IPS-18a (cell line): ENCODE measurements at regions not wholly inside any gene's neighbourhood (a gene's known extent, or its start where the extent isn't known, plus 50 kb on each side); places are given as distances from the start of the nearest gene placed in this dataset.

Experiments
- H3K27ac ChIP-seq: one replicate; pipeline ENCODE4 v1.5.1; 2013; ENCODE audit warnings: low read length
- H3K27me3 ChIP-seq: one replicate; pipeline ENCODE4 v1.6.1; 2013; ENCODE audit warnings: mild to moderate bottlenecking, low read length; ENCODE audit not compliant: control insufficient read depth, insufficient read depth
- H3K36me3 ChIP-seq: one replicate; pipeline ENCODE4 v1.6.1; 2013; ENCODE audit warnings: low read depth, low read length; ENCODE audit not compliant: control insufficient read depth
- H3K4me1 ChIP-seq: one replicate; pipeline ENCODE4 v1.6.1; 2013; ENCODE audit warnings: low read depth, low read length; ENCODE audit not compliant: control insufficient read depth
- H3K4me3 ChIP-seq: one replicate; pipeline ENCODE4 v1.5.1; 2013; ENCODE audit warnings: low read length
- H3K9ac ChIP-seq: one replicate; pipeline ENCODE4 v1.6.1; 2013; ENCODE audit warnings: mild to moderate bottlenecking, low read length, moderate library complexity
- H3K9me3 ChIP-seq: one replicate; pipeline ENCODE4 v1.6.1; 2013; ENCODE audit warnings: low read depth, low read length; ENCODE audit not compliant: control insufficient read depth

GRCh38 chr2:103959174-103960128 is 894.5 kb upstream of the POU3F3 start:
- Histone ChIP-seq H3K4me3 (no peak overlapping the region), H3K9me3 (no peaks in the 10 kb centered on the region), H3K36me3 (no peaks in the 10 kb centered on the region), H3K9ac (no peak overlapping the region), H3K4me1 (no peaks in the 10 kb centered on the region), H3K27me3 (no peaks in the 10 kb centered on the region), H3K27ac (no peak overlapping the region)

GRCh38 chr2:103960129-103960513 is 893.8 kb upstream of the POU3F3 start:
- Histone ChIP-seq H3K4me3 (no peak overlapping the region), H3K27me3 (no peaks in the 10 kb centered on the region), H3K27ac (no peak overlapping the region), H3K9ac (no peak overlapping the region), H3K4me1 (no peaks in the 10 kb centered on the region), H3K9me3 (no peaks in the 10 kb centered on the region), H3K36me3 (no peaks in the 10 kb centered on the region)

DNA sequence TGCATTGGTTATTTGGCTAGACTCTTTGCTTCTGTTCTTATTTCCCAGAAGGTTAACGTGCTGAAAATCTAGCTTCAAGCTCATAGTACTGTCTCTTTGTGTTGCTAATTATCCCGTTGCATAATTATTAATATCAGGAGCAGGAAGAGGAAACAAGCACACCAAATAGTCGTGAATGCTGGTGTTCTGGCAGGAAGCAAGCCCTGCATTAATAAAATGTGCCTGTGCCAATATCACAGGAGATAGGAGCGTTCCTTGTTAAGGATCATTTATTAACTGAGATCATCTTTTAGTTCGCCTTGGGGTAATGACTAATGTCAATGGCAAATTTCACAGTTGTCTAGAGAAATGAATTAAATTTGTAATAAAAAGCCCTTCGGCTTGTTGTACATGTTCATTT is 893.0 kb upstream of the POU3F3 start:
- no peaks in the 10 kb centered on the region for H3K4me1 ChIP-seq
- H3K9ac ChIP-seq, result no peak overlapping the region
- no peaks in the 10 kb centered on the region for H3K36me3 ChIP-seq
- H3K27me3 ChIP-seq, result no peaks in the 10 kb centered on the region
- H3K4me3 ChIP-seq, result no peak overlapping the region
- no peak overlapping the region for H3K27ac ChIP-seq
- no peaks in the 10 kb centered on the region for H3K9me3 ChIP-seq

DNA sequence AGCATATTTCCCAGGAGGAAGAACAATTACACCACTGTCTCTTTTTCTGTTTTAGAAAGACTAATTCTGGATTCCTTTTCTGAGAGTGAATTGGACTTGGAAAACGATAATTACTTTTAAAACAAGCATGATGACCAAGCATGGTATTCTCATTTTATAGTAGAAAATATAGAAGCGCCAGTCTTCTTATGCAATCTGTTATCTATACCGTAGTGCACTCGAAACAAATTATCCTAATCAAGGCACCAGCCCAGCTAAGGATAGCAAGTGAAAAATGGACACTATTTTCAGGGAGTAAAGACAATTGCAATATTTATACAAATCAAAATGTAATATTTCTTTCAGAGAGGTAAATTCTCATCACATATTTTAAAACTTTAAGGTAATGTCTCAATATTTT is 892.1 kb upstream of the POU3F3 start:
- no peaks in the 10 kb centered on the region for H3K9me3 ChIP-seq
- no peak overlapping the region for H3K27ac ChIP-seq
- H3K36me3 ChIP-seq, result no peaks in the 10 kb centered on the region
- no peaks in the 10 kb centered on the region for H3K4me1 ChIP-seq
- H3K27me3 ChIP-seq, result no peaks in the 10 kb centered on the region
- no peak overlapping the region for H3K4me3 ChIP-seq
- no peak overlapping the region for H3K9ac ChIP-seq

- no peak overlapping the region for H3K4me3 ChIP-seq
- H3K9ac ChIP-seq, result no peak overlapping the region
- no peaks in the 10 kb centered on the region for H3K4me1 ChIP-seq
- H3K27me3 ChIP-seq, result no peaks in the 10 kb centered on the region
- no peak overlapping the region for H3K27ac ChIP-seq
- no peaks in the 10 kb centered on the region for H3K36me3 ChIP-seq
- no peaks in the 10 kb centered on the region for H3K9me3 ChIP-seq
Measured at GRCh38 chr2:103962670-103963069, 891.2 kb upstream of the POU3F3 start.

DNA sequence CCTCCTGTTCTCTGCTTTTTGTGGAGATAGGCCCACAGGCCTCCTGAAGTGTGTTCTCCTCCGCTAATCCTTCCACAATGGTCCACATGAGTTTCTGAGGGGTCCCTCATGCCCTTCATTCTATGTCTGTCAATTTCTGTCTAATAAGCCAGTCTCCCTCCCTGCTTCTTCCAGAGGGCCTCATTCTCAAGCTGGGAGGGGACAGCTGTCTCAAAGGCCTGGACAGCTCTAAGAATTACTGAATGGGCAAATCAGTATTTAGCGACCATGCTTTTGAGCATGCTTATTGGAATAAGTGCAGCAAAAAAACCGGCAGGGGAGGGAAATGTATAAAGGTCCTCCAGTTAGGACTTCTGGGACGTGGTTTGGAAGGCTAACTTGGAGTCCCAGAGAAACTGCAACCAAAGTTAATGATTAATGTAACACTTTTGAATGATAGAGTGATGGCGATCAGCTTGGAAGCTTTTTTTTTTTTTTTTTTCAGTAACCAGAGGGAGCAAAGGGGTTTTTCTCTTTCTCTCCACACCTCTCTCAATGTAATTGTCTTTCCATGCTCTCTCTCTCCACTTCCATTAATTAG is 890.7 kb upstream of the POU3F3 start:
- Histone ChIP-seq H3K4me1 (no peaks in the 10 kb centered on the region), H3K9me3 (no peaks in the 10 kb centered on the region)

GRCh38 chr2:103977241-103977640 is 876.7 kb upstream of the POU3F3 start:
- Histone ChIP-seq H3K9me3 (no peaks in the 10 kb centered on the region), H3K4me1 (peaks cover 2% of the 10 kb centered on the region), H3K4me3 (no peak overlapping the region), H3K9ac (no peak overlapping the region), H3K27ac (no peak overlapping the region), H3K36me3 (no peaks in the 10 kb centered on the region), H3K27me3 (no peaks in the 10 kb centered on the region)

More for the DNA sequence above, 890.7 kb upstream of the POU3F3 start:
- Histone ChIP-seq H3K36me3 (no peaks in the 10 kb centered on the region), H3K4me3 (no peak overlapping the region), H3K9ac (no peak overlapping the region), H3K27ac (no peak overlapping the region), H3K27me3 (no peaks in the 10 kb centered on the region)

GRCh38 chr2:103977668-103978067 is 876.2 kb upstream of the POU3F3 start:
- Histone ChIP-seq H3K9ac (no peak overlapping the region), H3K4me1 (no peaks in the 10 kb centered on the region), H3K36me3 (no peaks in the 10 kb centered on the region), H3K4me3 (no peak overlapping the region), H3K27ac (no peak overlapping the region), H3K27me3 (no peaks in the 10 kb centered on the region), H3K9me3 (no peaks in the 10 kb centered on the region)

DNA sequence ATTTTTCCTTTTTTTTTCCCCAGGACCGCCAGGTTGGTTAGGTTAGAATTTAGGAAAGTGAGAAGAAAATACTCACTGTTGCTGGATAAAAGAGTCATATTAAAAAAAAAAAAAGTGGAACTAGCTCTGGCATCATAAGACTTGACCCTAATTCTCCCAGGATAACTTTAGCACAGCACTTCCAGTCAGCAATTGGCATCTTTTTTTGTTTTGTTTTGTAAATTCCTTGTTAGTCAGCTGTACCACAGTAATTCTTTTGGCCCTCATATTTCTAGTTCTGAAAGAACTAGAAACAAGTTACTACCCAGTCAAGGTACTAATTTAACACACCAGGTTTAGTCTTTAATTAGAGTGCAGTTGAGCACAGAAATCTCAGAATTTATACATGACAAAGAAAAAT is 873.5 kb upstream of the POU3F3 start:
- Histone ChIP-seq H3K27ac (no peak overlapping the region), H3K9me3 (no peaks in the 10 kb centered on the region), H3K36me3 (no peaks in the 10 kb centered on the region), H3K9ac (no peak overlapping the region), H3K4me3 (no peak overlapping the region), H3K27me3 (no peaks in the 10 kb centered on the region), H3K4me1 (no peaks in the 10 kb centered on the region)

DNA sequence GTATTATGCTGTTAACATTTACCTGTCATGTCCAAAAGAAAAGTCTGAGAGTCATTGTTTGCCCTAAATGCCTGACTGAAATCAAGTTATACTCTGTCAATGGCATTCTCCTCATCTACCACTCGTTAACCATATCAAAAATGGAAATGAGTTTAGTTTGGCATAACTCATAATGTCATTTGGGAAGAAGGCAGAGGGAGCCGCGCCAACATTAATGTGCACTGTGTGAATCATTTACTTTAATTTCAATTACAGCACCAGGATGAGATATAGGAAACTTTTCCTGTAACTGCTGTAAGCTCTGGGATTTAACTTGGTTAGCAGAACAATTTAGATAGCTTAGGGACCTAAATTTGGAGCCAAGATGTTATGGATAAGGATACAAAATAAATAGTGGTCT is 871.2 kb upstream of the POU3F3 start:
- no peak overlapping the region for H3K27ac ChIP-seq
- no peaks in the 10 kb centered on the region for H3K27me3 ChIP-seq
- H3K9ac ChIP-seq, result no peak overlapping the region
- no peaks in the 10 kb centered on the region for H3K9me3 ChIP-seq
- H3K36me3 ChIP-seq, result no peaks in the 10 kb centered on the region
- H3K4me1 ChIP-seq, result peaks cover 7% of the 10 kb centered on the region
- no peak overlapping the region for H3K4me3 ChIP-seq

- Histone ChIP-seq H3K9me3 (no peaks in the 10 kb centered on the region), H3K36me3 (no peaks in the 10 kb centered on the region), H3K4me3 (no peak overlapping the region), H3K4me1 (peaks cover 7% of the 10 kb centered on the region), H3K27me3 (no peaks in the 10 kb centered on the region), H3K27ac (no peak overlapping the region), H3K9ac (no peak overlapping the region)
Measured at GRCh38 chr2:103986001-103986400, 867.9 kb upstream of the POU3F3 start.

GRCh38 chr2:103991591-103991990 is 862.3 kb upstream of the POU3F3 start:
- Histone ChIP-seq H3K4me1 (no peaks in the 10 kb centered on the region), H3K27ac (no peak overlapping the region), H3K9me3 (no peaks in the 10 kb centered on the region), H3K4me3 (no peak overlapping the region), H3K36me3 (no peaks in the 10 kb centered on the region), H3K27me3 (no peaks in the 10 kb centered on the region), H3K9ac (no peak overlapping the region)
